ENCODE measurements at regions not wholly inside any gene's neighbourhood (a gene's known extent, or its start where the extent isn't known, plus 50 kb on each side); places are given as distances from the start of the nearest gene placed in this dataset.

DNA sequence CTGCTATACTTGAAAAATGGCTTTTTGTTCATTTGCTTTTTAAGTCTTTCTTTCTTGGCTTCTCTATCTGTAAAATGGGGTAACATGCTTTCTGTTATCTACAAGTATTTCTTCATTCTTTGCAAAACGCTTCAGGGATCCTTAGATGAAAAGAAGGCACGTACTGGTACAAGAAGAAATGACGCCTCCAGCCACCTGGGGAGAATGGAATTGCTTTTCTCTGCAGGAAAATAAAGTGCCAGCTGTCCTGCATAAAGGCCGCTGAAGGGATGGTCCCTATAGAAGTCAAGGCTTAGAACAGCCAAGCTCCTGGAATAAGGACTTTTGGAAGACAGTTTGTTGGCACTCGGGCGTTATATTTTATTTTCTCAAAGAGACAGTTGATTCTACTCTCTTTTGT is 210.8 kb upstream of the RASGEF1B start:
- no peak for TF ChIP-seq POLR2A (IDR thresholded peaks at IDR 0.05; ENCODE audit: control extremely low read depth in 1 of 2, low read depth in 2 of 2, low read length in 2 of 2)
- TF ChIP-seq SP2 (IDR thresholded peaks at IDR 0.05; ENCODE audit: low read length): no peak
- no peak for TF ChIP-seq CTCF (IDR thresholded peaks at IDR 0.05; ENCODE audit: control extremely low read depth in 1 of 3, insufficient read depth in 1 of 3, low read depth in 1 of 3, low read length in 3 of 3)
- no peak for TF ChIP-seq CHD2 (IDR thresholded peaks at IDR 0.05; ENCODE audit: low read length)
- TF ChIP-seq CEBPB (IDR thresholded peaks at IDR 0.05; ENCODE audit: low read depth, low read length): no peak
- no peak for TF ChIP-seq PHF8 (conservative IDR thresholded peaks at IDR 0.05; ENCODE audit: low read depth, low read length)
- TF ChIP-seq POLR2AphosphoS5 (IDR thresholded peaks at IDR 0.05; ENCODE audit: low read depth, low read length): no peak

Measured in H1 (cell line).